ENCODE measurements at regions not wholly inside any gene's neighbourhood (a gene's known extent, or its start where the extent isn't known, plus 50 kb on each side); places are given as distances from the start of the nearest gene placed in this dataset.

DNA sequence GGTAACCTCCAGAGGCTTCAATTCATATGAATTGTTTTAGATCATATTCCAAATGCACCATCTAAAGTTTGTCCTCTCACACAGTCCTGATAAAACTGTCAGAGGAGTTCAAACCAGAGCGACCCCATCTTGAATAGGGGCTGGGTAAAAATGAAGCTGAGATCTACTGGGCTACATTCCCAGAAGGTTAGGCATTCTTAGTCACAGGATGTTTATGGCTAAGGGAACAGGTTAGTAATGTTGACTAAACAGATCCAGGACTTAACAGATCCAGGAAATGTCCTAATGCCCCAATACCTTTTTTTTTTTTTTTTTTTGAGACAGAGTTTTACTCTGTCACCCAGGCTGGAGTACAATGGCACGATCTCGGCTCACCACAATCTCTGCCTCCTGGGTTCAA is 192.6 kb upstream of the PRDM9 start:
- DNase-seq (ENCODE audit: low read depth, low spot score): no peak
- Histone ChIP-seq H3K36me3 (ENCODE audit: control insufficient read depth, insufficient read depth, low read length) (no peaks in the 10 kb centered on the region), H3K4me1 (ENCODE audit: control insufficient read depth, insufficient read depth, low read length) (no peaks in the 10 kb centered on the region), H3K27me3 (ENCODE audit: control insufficient read depth, insufficient read depth, low read length) (no peaks in the 10 kb centered on the region), H3K27ac (ENCODE audit: low read length) (no peak overlapping the region), H3K9me3 (ENCODE audit: control insufficient read depth, insufficient read depth, low read depth, low read length) (no peaks in the 10 kb centered on the region), H3K4me3 (ENCODE audit: low read depth in 2 of 2, low read length in 2 of 2) (no peak overlapping the region)
- 0 out of 2 replicates have a peak, but pooled peaks have one; percentile 34 for ATAC-seq
- ChIA-PET POLR2A (no interaction called here), CTCF (no interaction called here)
- TF ChIP-seq TCF7L2 (IDR thresholded peaks at IDR 0.05; ENCODE audit: low read depth, low read length) (no peak), CTCF (IDR thresholded peaks at IDR 0.05) (no peak)
- in situ Hi-C loops (cut with HindIII; ENCODE audit: low pct_unique_long_range_greater_than_20kb, low sequenced_read_pairs): no loop called here
- no TSS peak for BruUV-seq (replicated peaks)
- intact Hi-C loops (cut with micrococcal nuclease; ENCODE audit: unreplicated experiment): no loop called here

GRCh38 chr5:23305055-23305454 is 202.4 kb upstream of the PRDM9 start:
- DNase-seq (ENCODE audit: low read depth, low spot score) (no peak), ATAC-seq (no peak)
- no TSS peak for BruUV-seq (replicated peaks)
- H3K4me3 ChIP-seq (ENCODE audit: low read depth in 2 of 2, low read length in 2 of 2): no peak overlapping the region
- TF ChIP-seq SIN3A (IDR thresholded peaks at IDR 0.05; ENCODE audit: borderline replicate concordance, insufficient read depth, low read depth, low read length): no peak
- TF ChIP-seq POLR2AphosphoS5 (IDR thresholded peaks at IDR 0.05; ENCODE audit: low read depth, low read length): no peak
- no peak for TF ChIP-seq TCF7L2 (IDR thresholded peaks at IDR 0.05; ENCODE audit: low read depth, low read length)
- no peak for TF ChIP-seq REST (IDR thresholded peaks at IDR 0.05; ENCODE audit: insufficient read depth in 1 of 2, low read depth in 2 of 2, low read length in 1 of 2)
- no peak for TF ChIP-seq CTCF (IDR thresholded peaks at IDR 0.05)
- H3K9me3 ChIP-seq (ENCODE audit: control insufficient read depth, insufficient read depth, low read depth, low read length): no peaks in the 10 kb centered on the region
- ChIA-PET POLR2A (no interaction called here), CTCF (no interaction called here)
- intact Hi-C loops (cut with micrococcal nuclease; ENCODE audit: unreplicated experiment): no loop called here
- H3K27ac ChIP-seq (ENCODE audit: low read length): no peak overlapping the region
- no peaks in the 10 kb centered on the region for H3K36me3 ChIP-seq (ENCODE audit: control insufficient read depth, insufficient read depth, low read length)
- H3K27me3 ChIP-seq (ENCODE audit: control insufficient read depth, insufficient read depth, low read length): no peaks in the 10 kb centered on the region
- H3K4me1 ChIP-seq (ENCODE audit: control insufficient read depth, insufficient read depth, low read length): no peaks in the 10 kb centered on the region
- in situ Hi-C loops (cut with HindIII; ENCODE audit: low pct_unique_long_range_greater_than_20kb, low sequenced_read_pairs): no loop called here

DNA sequence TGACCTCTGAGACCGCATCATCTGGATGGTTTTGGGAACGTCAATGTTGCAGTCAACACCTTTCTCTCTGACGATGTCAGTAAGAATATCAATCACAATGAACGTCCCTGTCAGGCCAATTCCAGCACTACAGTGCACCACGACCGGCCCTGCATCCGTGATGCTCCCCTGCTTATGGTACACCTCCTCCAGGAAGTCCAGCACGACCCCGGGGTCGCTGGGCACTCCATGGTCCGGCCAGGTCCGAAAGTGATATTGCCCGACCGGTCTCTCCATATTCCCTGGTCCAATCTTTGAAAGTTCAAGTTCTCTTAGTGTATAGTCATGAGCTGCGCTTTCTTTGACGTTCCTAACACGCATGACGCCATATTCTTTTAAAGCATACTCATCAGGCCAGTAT is 203.6 kb upstream of the PRDM9 start:
- intact Hi-C loops (cut with micrococcal nuclease; ENCODE audit: unreplicated experiment) (no loop called here), in situ Hi-C loops (cut with HindIII; ENCODE audit: low pct_unique_long_range_greater_than_20kb, low sequenced_read_pairs) (no loop called here)
- H3K36me3 ChIP-seq (ENCODE audit: control insufficient read depth, insufficient read depth, low read length): no peaks in the 10 kb centered on the region
- TF ChIP-seq SIN3A (IDR thresholded peaks at IDR 0.05; ENCODE audit: borderline replicate concordance, insufficient read depth, low read depth, low read length) (no peak), CTCF (IDR thresholded peaks at IDR 0.05) (no peak), REST (IDR thresholded peaks at IDR 0.05; ENCODE audit: insufficient read depth in 1 of 2, low read depth in 2 of 2, low read length in 1 of 2) (no peak), TCF7L2 (IDR thresholded peaks at IDR 0.05; ENCODE audit: low read depth, low read length) (no peak), POLR2AphosphoS5 (IDR thresholded peaks at IDR 0.05; ENCODE audit: low read depth, low read length) (no peak)
- ATAC-seq (no peak), DNase-seq (ENCODE audit: low read depth, low spot score) (no peak)
- no TSS peak for BruUV-seq (replicated peaks)
- H3K4me3 ChIP-seq (ENCODE audit: low read depth in 2 of 2, low read length in 2 of 2): no peak overlapping the region
- ChIA-PET CTCF (no interaction called here), POLR2A (no interaction called here)
- H3K9me3 ChIP-seq (ENCODE audit: control insufficient read depth, insufficient read depth, low read depth, low read length): no peaks in the 10 kb centered on the region
- no peaks in the 10 kb centered on the region for H3K27me3 ChIP-seq (ENCODE audit: control insufficient read depth, insufficient read depth, low read length)
- no peak overlapping the region for H3K27ac ChIP-seq (ENCODE audit: low read length)
- no peaks in the 10 kb centered on the region for H3K4me1 ChIP-seq (ENCODE audit: control insufficient read depth, insufficient read depth, low read length)
